K562 (cell line): ENCODE measurements at regions not wholly inside any gene's neighbourhood (a gene's known extent, or its start where the extent isn't known, plus 50 kb on each side); places are given as distances from the start of the nearest gene placed in this dataset.

Source experiments
- ATAC-seq: fragments of 200-7000 bp; cut with Tn5 transposase; 3 replicates; pipeline ENCODE4 v1.9.1; 2020; ENCODE audit warnings: moderate library complexity
- BruUV-seq: library from RNA; stranded (reverse); fragments of 400-500 nt; replicated peaks from 2 replicates; lab custom pipeline; 2021; lab: Mats Ljungman, UMichigan
- CTCF ChIA-PET: fragments of 300-600 bp; formaldehyde crosslinking; extraction: SDS; loops from one replicate; lab custom pipeline; 2021; ENCODE audit warnings: low intra/inter-chr PET ratio; lab: Yijun Ruan, JAX
- POLR2A ChIA-PET: fragments of 300-600, 350-650 bp; sonication (Branson Sonifier 250); formaldehyde crosslinking; extraction: SDS; loops from one replicate; lab custom pipeline; 2021; ENCODE audit warnings: antibody characterized with exemption, inconsistent platforms; lab: Yijun Ruan, JAX
- DNase-seq, 4 experiments: peaks; one replicate each; pipeline versions ENCODE4 v3.0.0 to v3.0.0-alpha.2; 2011 to 2018; ENCODE audit warnings: low spot score in 3 of 4, mixed read lengths in 3 of 4; ENCODE audit errors: extremely low read depth in 1 of 4
- FAIRE-seq: peaks from 2 replicates; lab custom pipeline; 2011; peaks lifted over from hg19 to GRCh38; lab: Jason Lieb, UNC
- H2AFZ ChIP-seq: 2 replicates; pipeline ENCODE4 v1.6.0; 2011; ENCODE audit warnings: low read depth, low read length, control low read depth, inconsistent platforms
- H3K27ac ChIP-seq: fragments of 200-600 bp; 3 replicates; pipeline ENCODE4 v1.8.0; 2011; ENCODE audit warnings: low read depth, mild to moderate bottlenecking, control low read depth, inconsistent platforms, low read length, moderate library complexity, mixed read lengths; ENCODE audit errors: extremely low read depth
- H3K27me3 ChIP-seq, 2 experiments: fragments of 300-600 bp in 1 of 2; 2 replicates in 1 of 2; 3 replicates in 1 of 2; pipeline versions ENCODE4 v1.6.0 to v1.8.0; 2011; ENCODE audit warnings: inconsistent platforms in 2 of 2, low read length in 2 of 2, mild to moderate bottlenecking in 1 of 2, mixed read lengths in 1 of 2, moderate library complexity in 1 of 2; ENCODE audit not compliant: control insufficient read depth in 2 of 2, insufficient read depth in 2 of 2
- H3K36me3 ChIP-seq: fragments of 300-600 bp; 3 replicates; pipeline ENCODE4 v1.8.0; 2011; ENCODE audit warnings: mild to moderate bottlenecking, low read length, inconsistent platforms; ENCODE audit not compliant: control insufficient read depth, insufficient read depth
- H3K4me1 ChIP-seq, 2 experiments: fragments of 200-600 bp in 1 of 2; replicated peaks in 1 of 2; 2 replicates in 1 of 2; 3 replicates in 1 of 2; pipeline versions ENCODE4 v1.5.1 to v1.8.0; 2011; ENCODE audit warnings: inconsistent platforms in 2 of 2, low read length in 2 of 2, mild to moderate bottlenecking in 1 of 2, mixed read lengths in 1 of 2, moderate library complexity in 1 of 2; ENCODE audit not compliant: control insufficient read depth in 2 of 2, insufficient read depth in 2 of 2
- H3K4me2 ChIP-seq: 2 replicates; pipeline ENCODE4 v1.6.1; 2011; ENCODE audit warnings: low read length, control low read depth, inconsistent platforms, mixed read lengths; ENCODE audit not compliant: insufficient read depth
- H3K4me3 ChIP-seq: fragments of 200-600 bp; sonication (generic), shearing (Covaris generic); 2 replicates; pipeline ENCODE4 v1.5.1; 2016; ENCODE audit warnings: control low read depth, inconsistent platforms
- H3K79me2 ChIP-seq: fragments of 200-600 bp; 3 replicates; pipeline ENCODE4 v1.8.0; 2011; ENCODE audit warnings: low read length, inconsistent platforms; ENCODE audit not compliant: control insufficient read depth, insufficient read depth
- H3K9ac ChIP-seq, 2 experiments: 2 replicates each; pipeline versions ENCODE4 v1.6.0 to v1.6.1; 2011; ENCODE audit warnings: low read depth in 2 of 2, low read length in 2 of 2, control low read depth in 1 of 2, inconsistent platforms in 1 of 2, mild to moderate bottlenecking in 1 of 2, mixed read lengths in 1 of 2; ENCODE audit not compliant: insufficient read depth in 1 of 2
- H3K9me1 ChIP-seq: one replicate; pipeline ENCODE4 v1.6.0; 2011; ENCODE audit warnings: inconsistent platforms, mild to moderate bottlenecking, low read length, moderate library complexity; ENCODE audit not compliant: control insufficient read depth, insufficient read depth
- H3K9me3 ChIP-seq: replicated peaks from 2 replicates; pipeline ENCODE4 v1.5.1; 2011; ENCODE audit warnings: low read depth, low read length, inconsistent platforms; ENCODE audit not compliant: control insufficient read depth, insufficient read depth
- H4K20me1 ChIP-seq: replicated peaks from 2 replicates; pipeline ENCODE4 v1.6.1; 2011; ENCODE audit warnings: low read length, inconsistent platforms, mixed read lengths; ENCODE audit not compliant: control insufficient read depth, insufficient read depth
- CBX5 ChIP-seq: IDR thresholded peaks from 2 replicates; pipeline ENCODE4 v1.6.1; 2014; ENCODE audit warnings: low read depth, borderline replicate concordance
- CEBPB ChIP-seq: fragments of 450-650 bp; IDR thresholded peaks from 2 replicates; pipeline ENCODE4 v1.6.1; 2016; ENCODE audit warnings: missing genetic modification characterization, missing compliant biosample characterization
- E2F5 ChIP-seq: sonication (generic); formaldehyde crosslinking; IDR thresholded peaks from 2 replicates; pipeline ENCODE4 v1.8.0; 2022; ENCODE audit warnings: mild to moderate bottlenecking, missing genetic modification reagents
- GTF2A2 ChIP-seq: IDR thresholded peaks from 2 replicates; pipeline ENCODE4 v1.6.1; 2016; ENCODE audit warnings: mild to moderate bottlenecking, missing genetic modification characterization, missing compliant biosample characterization
- MECOM ChIP-seq: fragments of 250-450 bp; sonication (Bioruptor Pico); IDR thresholded peaks from 2 replicates; pipeline ENCODE4 v1.8.0; 2022; ENCODE audit warnings: inconsistent platforms
- POLR2AphosphoS2 ChIP-seq: IDR thresholded peaks from 2 replicates; pipeline ENCODE4 v1.6.1; 2012; ENCODE audit warnings: low read length, improper control_type of control experiment
- SMARCA5 ChIP-seq: fragments of 450-650 bp; IDR thresholded peaks from 2 replicates; pipeline ENCODE4 v1.6.1; 2016
- TEAD2 ChIP-seq: fragments of 450-650 bp; IDR thresholded peaks from 2 replicates; pipeline ENCODE4 v1.6.1; 2016; ENCODE audit warnings: missing genetic modification characterization, control low read depth, missing compliant biosample characterization
- ZBTB8A ChIP-seq: fragments of 450-650 bp; IDR thresholded peaks from 2 replicates; pipeline ENCODE4 v1.6.1; 2018; ENCODE audit warnings: mild to moderate bottlenecking, moderate library complexity; ENCODE audit not compliant: partially characterized antibody
- ZHX1 ChIP-seq: fragments of 150-350 bp; conservative IDR thresholded peaks from 2 replicates; pipeline ENCODE4 v1.6.1; 2014; ENCODE audit warnings: low read length
- ZNF280A ChIP-seq: fragments of 450-650 bp; IDR thresholded peaks from 2 replicates; pipeline ENCODE4 v1.6.1; 2018; ENCODE audit warnings: mild to moderate bottlenecking, low read depth; ENCODE audit not compliant: partially characterized antibody
- ZNF354B ChIP-seq: fragments of 250-450 bp; sonication (Bioruptor Pico); IDR thresholded peaks from 2 replicates; pipeline ENCODE4 v1.4.0; 2020
- ZNF696 ChIP-seq: fragments of 250-450 bp; sonication (Bioruptor Pico); conservative IDR thresholded peaks from 2 replicates; pipeline ENCODE4 v1.4.0; 2020; ENCODE audit warnings: mild to moderate bottlenecking, moderate library complexity
- ZNF778 ChIP-seq: fragments of 450-650 bp; formaldehyde crosslinking; IDR thresholded peaks from 2 replicates; pipeline ENCODE4 v1.4.0; 2020; ENCODE audit warnings: mild to moderate bottlenecking, moderate library complexity
- WGBS: fragments of 100-300 bp; shearing (Covaris generic); methylation state at CpG from one replicate; pipeline ENCODE4 v1.1.6; 2016; ENCODE audit warnings: low coverage, mixed read lengths; ENCODE audit not compliant: insufficient coverage; ENCODE audit errors: missing lambda C conversion rate; 5-methylcytosine and 5-hydroxymethylcytosine counted together
- in situ Hi-C: fragments of 300-500 bp; cut with MboI; formaldehyde crosslinking; loops from 4 replicates; pipeline ENCODE4 v1.15.0; 2018; ENCODE audit warnings: inconsistent platforms, mixed read lengths
- intact Hi-C: fragments of 100-400 bp; cut with micrococcal nuclease; formaldehyde crosslinking; loops from 2 replicates; pipeline ENCODE4 v1.14.2; 2022

GRCh38 chr11:112789481-112789880 lies 171.7 kb upstream of the NCAM1 start:
- FAIRE-seq = no peak
- H3K4me2 ChIP-seq = no peak overlapping the region
- intact Hi-C loops = no loop called here

More at GRCh38 chr11:112789481-112789880, 171.7 kb upstream of the NCAM1 start:
- DNase-seq (no peak), ATAC-seq (no peak)
- TF ChIP-seq ZNF280A = no peak
- TF ChIP-seq POLR2AphosphoS2 = no peak
- TF ChIP-seq E2F5 (CRISPR knock-in tag) = no peak
- no peak for TF ChIP-seq TEAD2 (tag)
- no peak for TF ChIP-seq CEBPB (tag)
- TF ChIP-seq ZBTB8A = no peak
- no peak for TF ChIP-seq GTF2A2 (tag)
- TF ChIP-seq CBX5 = no peak
- no peak for TF ChIP-seq ZHX1
- no peak for TF ChIP-seq SMARCA5
- TF ChIP-seq ZNF354B (CRISPR knock-in tag) = no peak
- no peak for TF ChIP-seq ZNF778
- TF ChIP-seq MECOM (CRISPR knock-in tag) = no peak
- TF ChIP-seq ZNF696 (CRISPR knock-in tag) = no peak
- BruUV-seq = no TSS peak
- Histone ChIP-seq H2AFZ (no peak overlapping the region), H3K4me1 (no peaks in the 10 kb centered on the region), H3K9ac (no peak overlapping the region), H4K20me1 (no peaks in the 10 kb centered on the region), H3K36me3 (no peaks in the 10 kb centered on the region), H3K9me3 (no peaks in the 10 kb centered on the region), H3K27ac (no peak overlapping the region), H3K9me1 (no peaks in the 10 kb centered on the region), H3K79me2 (no peaks in the 10 kb centered on the region), H3K4me3 (no peak overlapping the region), H3K27me3 (peaks cover 0 to 8% of the 10 kb centered on the region in 2 experiments; a peak in 1 of 5 replicates)
- POLR2A ChIA-PET = interaction anchor here (0.5 to 0.6 kb wide), 3 partner anchors 8 to 46 kb away, joined by 3 to 4 read pairs (median 3); no protein-coding TSS in a partner anchor
- CTCF ChIA-PET = no interaction called here
- in situ Hi-C loops = no loop called here
- 0% methylated on average over 3 of the region's 3 CpGs for WGBS
